Sigmoid colon (tissue), 4 donors: ENCODE measurements at regions not wholly inside any gene's neighbourhood (a gene's known extent, or its start where the extent isn't known, plus 50 kb on each side); places are given as distances from the start of the nearest gene placed in this dataset.

ENCODE experiments used
- CTCF ChIP-seq, 4 experiments: fragments of 450-650 bp in 3 of 4; fragments of 200-600 bp in 1 of 4; IDR thresholded peaks; one replicate each; pipeline ENCODE4 v1.5.1; 2016 to 2019; ENCODE audit warnings: antibody characterized with exemption in 4 of 4, mild to moderate bottlenecking in 3 of 4, moderate library complexity in 2 of 4
- POLR2A ChIP-seq, 2 donors: fragments of 450-650 bp; IDR thresholded peaks; one replicate each; pipeline ENCODE4 v1.6.1; 2016; ENCODE audit warnings: antibody characterized with exemption in 2 of 2, mild to moderate bottlenecking in 2 of 2, moderate library complexity in 2 of 2
- POLR2AphosphoS5 ChIP-seq, 4 donors: sonication (generic); formaldehyde crosslinking; IDR thresholded peaks; one replicate each; pipeline ENCODE4 v1.6.1; 2017; ENCODE audit warnings: antibody characterized with exemption in 4 of 4

- no peak for TF ChIP-seq POLR2A (IDR thresholded peaks at IDR 0.05)
- no peak for TF ChIP-seq POLR2AphosphoS5 (IDR thresholded peaks at IDR 0.05)
- TF ChIP-seq CTCF (IDR thresholded peaks at IDR 0.05), result no peak
These were observed 583.7 kb downstream of the EPM2A start for GRCh38 chr6:145151624-145152023.
